GM23248 (cell line): ENCODE measurements at regions not wholly inside any gene's neighbourhood (a gene's known extent, or its start where the extent isn't known, plus 50 kb on each side); places are given as distances from the start of the nearest gene placed in this dataset.

Experiments
- EZH2 ChIP-seq: fragments of 200-600 bp; sonication (generic); IDR thresholded peaks from 2 replicates; pipeline ENCODE4 v1.6.1; 2018; ENCODE audit warnings: antibody characterized with exemption, mild to moderate bottlenecking; ENCODE audit not compliant: insufficient read depth, poor library complexity, severe bottlenecking
- EZH2phosphoT487 ChIP-seq: fragments of 200-600 bp; sonication (generic); IDR thresholded peaks from 2 replicates; pipeline ENCODE4 v1.6.1; 2018; ENCODE audit warnings: antibody characterized with exemption, moderate library complexity, mild to moderate bottlenecking, low read depth; ENCODE audit not compliant: insufficient read depth

DNA sequence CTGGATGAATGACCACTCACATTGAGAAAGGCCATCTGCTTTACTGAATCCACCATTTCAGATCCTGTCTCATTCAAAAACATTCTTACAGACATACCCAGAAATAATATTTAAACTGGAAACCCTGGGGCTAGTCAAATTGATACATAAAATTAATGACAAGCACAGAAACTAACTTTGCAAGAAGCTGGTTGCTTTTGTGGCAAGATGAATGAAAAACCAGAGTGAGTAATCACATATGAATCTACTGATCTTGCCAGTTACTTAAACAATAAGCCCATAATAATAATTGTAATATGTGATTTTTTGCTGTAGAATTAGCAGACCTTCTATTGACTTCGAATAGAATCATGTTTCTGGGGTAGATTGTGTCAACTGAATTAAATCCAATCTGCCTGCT is 235.1 kb downstream of the PPARGC1A start:
- TF ChIP-seq EZH2 = no peak
- no peak for TF ChIP-seq EZH2phosphoT487
